OCI-LY7 (cell line): ENCODE measurements at regions not wholly inside any gene's neighbourhood (a gene's known extent, or its start where the extent isn't known, plus 50 kb on each side); places are given as distances from the start of the nearest gene placed in this dataset.

Experiments
- CTCF ChIP-seq: fragments of 200-600 bp; sonication (generic); conservative IDR thresholded peaks from 2 replicates; pipeline ENCODE4 v1.5.1; 2014; ENCODE audit warnings: mild to moderate bottlenecking, antibody characterized with exemption, low read length, moderate library complexity, mixed read lengths
- EZH2phosphoT487 ChIP-seq: fragments of 200-600 bp; sonication (generic); IDR thresholded peaks from 2 replicates; pipeline ENCODE4 v1.6.1; 2018; ENCODE audit warnings: low read depth, borderline replicate concordance, mild to moderate bottlenecking, mixed run types, antibody characterized with exemption, low read length, moderate library complexity, mixed read lengths

- TF ChIP-seq CTCF (no peak), EZH2phosphoT487 (no peak)
Measured at GRCh38 chr6:133710826-133711225, 178.1 kb upstream of the TCF21 start.
